GM04504 (cell line): ENCODE measurements at regions not wholly inside any gene's neighbourhood (a gene's known extent, or its start where the extent isn't known, plus 50 kb on each side); places are given as distances from the start of the nearest gene placed in this dataset.

Experiments used
- DNase-seq: peaks from one replicate; pipeline ENCODE4 v3.0.0-alpha.2; 2012; ENCODE audit warnings: low read depth

- DNase-seq, result no peak
These were observed 136.7 kb downstream of the KDR start for GRCh38 chr4:54988655-54989054.

- no peak for DNase-seq
These were observed 139.1 kb downstream of the KDR start for GRCh38 chr4:54986095-54986846.

- DNase-seq, result no peak
These were observed 148.7 kb downstream of the KDR start for GRCh38 chr4:54976682-54977081.

GRCh38 chr4:54976031-54976430 is 149.4 kb downstream of the KDR start:
- no peak for DNase-seq

GRCh38 chr4:54973784-54974183 is 151.6 kb downstream of the KDR start:
- no peak for DNase-seq

- peak; percentile 18 for DNase-seq
These were observed 153.9 kb downstream of the KDR start for GRCh38 chr4:54971474-54971950.

- no peak for DNase-seq
These were observed 158.1 kb downstream of the KDR start for GRCh38 chr4:54967289-54967688.

- no peak for DNase-seq
These were observed 163.9 kb downstream of the KDR start for GRCh38 chr4:54961357-54961975.

GRCh38 chr4:54959651-54960116 is 165.7 kb downstream of the KDR start:
- peak; percentile 91 for DNase-seq

- no peak for DNase-seq
These were observed 166.3 kb downstream of the KDR start for GRCh38 chr4:54959131-54959530.

GRCh38 chr4:54958236-54958635 is 167.2 kb downstream of the KDR start:
- DNase-seq, result no peak

GRCh38 chr4:54954656-54955388 is 170.6 kb downstream of the KDR start:
- DNase-seq, result no peak

- DNase-seq, result no peak
These were observed 178.7 kb downstream of the KDR start for GRCh38 chr4:54946741-54947140.

- DNase-seq, result no peak
These were observed 179.6 kb downstream of the KDR start for GRCh38 chr4:54945838-54946237.

- DNase-seq, result no peak
These were observed 182.7 kb downstream of the KDR start for GRCh38 chr4:54942721-54943120.

GRCh38 chr4:54941994-54942552 is 183.3 kb downstream of the KDR start:
- DNase-seq, result no peak

- no peak for DNase-seq
These were observed 184.2 kb downstream of the KDR start for GRCh38 chr4:54940996-54941865.

GRCh38 chr4:54937501-54937900 is 187.9 kb downstream of the KDR start:
- no peak for DNase-seq

GRCh38 chr4:54933579-54933978 is 191.8 kb downstream of the KDR start:
- no peak for DNase-seq

GRCh38 chr4:54930226-54930625 is 195.2 kb downstream of the KDR start:
- peak; percentile 10 for DNase-seq

GRCh38 chr4:54929459-54929858 is 195.9 kb downstream of the KDR start:
- no peak for DNase-seq

- DNase-seq, result no peak
These were observed 200.5 kb downstream of the KDR start for GRCh38 chr4:54924891-54925290.
